Activated naive CD4-positive, alpha-beta T cell treated with anti-CD3 and anti-CD28 coated beads, Interleukin-2, amount 50 U/mL, for 72 hours (primary cell): ENCODE measurements at regions not wholly inside any gene's neighbourhood (a gene's known extent, or its start where the extent isn't known, plus 50 kb on each side); places are given as distances from the start of the nearest gene placed in this dataset.

ENCODE experiments used
- ATAC-seq, 2 donors: fragments of 150-1000 bp; cut with Tn5 transposase; 2 replicates each; pipeline ENCODE4 v1.10.0; 2021; ENCODE audit warnings: mild to moderate bottlenecking in 2 of 2, moderate library complexity in 2 of 2
- DNase-seq, 2 donors: peaks; one replicate each; pipeline ENCODE4 v3.0.0; 2021 to 2022; ENCODE audit warnings: low spot score in 2 of 2
- H3K27ac Mint-ChIP-seq, 2 donors: one replicate each; pipeline ENCODE4 v1.8.0; 2022; ENCODE audit warnings: mild to moderate bottlenecking in 2 of 2, mixed read lengths in 2 of 2
- H3K36me3 Mint-ChIP-seq, 2 donors: one replicate each; pipeline ENCODE4 v1.8.0; 2022; ENCODE audit warnings: mixed read lengths in 2 of 2
- H3K9me3 Mint-ChIP-seq, 2 donors: one replicate each; pipeline ENCODE4 v1.8.0; 2022; ENCODE audit warnings: mixed read lengths in 2 of 2

GRCh38 chr1:106564192-106564591, 492.3 kb upstream of the PRMT6 start:
- DNase-seq (no peak), ATAC-seq (no peak)
- no peak overlapping the region for H3K27ac Mint-ChIP-seq
- peaks cover 16 to 37% of the 10 kb centered on the region in 2 donors for H3K9me3 Mint-ChIP-seq
- H3K36me3 Mint-ChIP-seq, result no peaks in the 10 kb centered on the region

DNA sequence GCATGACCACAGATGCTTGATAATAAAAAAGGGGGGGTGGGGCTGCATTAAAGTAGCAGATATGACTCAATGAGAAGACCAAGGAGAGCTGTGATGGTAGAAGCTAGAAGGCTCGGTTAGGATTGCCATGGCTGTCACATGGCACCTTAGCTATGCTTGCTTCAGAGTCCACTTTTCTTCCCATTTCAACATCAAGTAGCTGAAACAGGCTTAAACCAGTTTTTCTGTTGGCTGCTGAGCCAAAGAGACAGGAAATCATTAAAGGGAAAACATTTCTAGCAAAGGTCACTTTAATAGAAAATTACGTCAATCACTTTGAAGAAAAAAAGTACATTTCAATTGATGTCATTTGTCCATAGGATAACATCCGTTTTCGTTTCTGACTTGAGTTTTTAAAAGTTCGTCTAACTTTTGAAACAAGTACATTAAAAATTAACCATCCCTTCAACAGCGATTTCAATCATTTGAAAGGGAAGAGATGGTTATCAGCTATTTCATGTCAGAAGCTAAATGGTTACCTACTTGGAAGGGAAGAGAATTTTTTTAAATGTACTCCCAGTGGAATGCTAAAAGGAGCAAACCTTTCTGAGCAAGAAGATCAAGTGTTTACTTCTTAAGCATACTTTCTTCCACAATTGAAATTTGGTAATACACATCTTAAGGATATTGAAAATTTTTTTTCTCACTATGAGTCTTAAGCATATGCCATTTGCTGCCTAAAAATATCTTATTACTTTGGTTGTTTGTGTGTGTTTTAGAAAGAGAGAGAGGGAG, 488.1 kb upstream of the PRMT6 start:
- H3K36me3 Mint-ChIP-seq, result no peaks in the 10 kb centered on the region
- no peak overlapping the region for H3K27ac Mint-ChIP-seq
- ATAC-seq, result no peak

GRCh38 chr1:106571109-106571508, 485.4 kb upstream of the PRMT6 start:
- Mint-ChIP-seq H3K27ac (no peak overlapping the region), H3K9me3 (peaks cover 10 to 19% of the 10 kb centered on the region in 2 donors), H3K36me3 (no peaks in the 10 kb centered on the region)
- ATAC-seq, result no peak
- DNase-seq, result no peak

More for the DNA sequence above, 488.1 kb upstream of the PRMT6 start:
- peaks cover 20 to 34% of the 10 kb centered on the region in 2 donors for H3K9me3 Mint-ChIP-seq
- no peak for DNase-seq

GRCh38 chr1:106584107-106584506, 472.4 kb upstream of the PRMT6 start:
- Mint-ChIP-seq H3K36me3 (peaks cover 0 to 5% of the 10 kb centered on the region in 2 donors), H3K9me3 (peaks cover 18 to 24% of the 10 kb centered on the region in 2 donors), H3K27ac (no peak overlapping the region)
- ATAC-seq, result no peak
- DNase-seq, result no peak

DNA sequence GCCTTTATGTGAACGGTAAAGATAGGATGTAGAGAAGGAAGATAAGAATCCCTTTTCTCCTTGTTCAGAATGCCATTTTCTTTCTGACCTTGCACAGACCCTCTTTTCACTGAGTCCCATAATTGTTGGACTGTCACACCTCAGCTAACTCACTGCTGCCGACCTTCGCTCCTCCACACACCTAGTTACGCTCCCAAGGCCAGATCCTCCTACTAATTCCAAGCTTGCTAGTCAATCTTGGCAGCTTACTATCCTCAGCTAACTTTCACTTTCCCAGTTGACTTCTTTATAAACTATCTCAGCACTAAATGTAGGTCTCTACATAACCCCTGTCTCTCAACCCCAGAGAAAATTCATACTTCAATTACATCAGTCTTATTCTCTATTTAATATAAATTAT, 471.8 kb upstream of the PRMT6 start:
- H3K36me3 Mint-ChIP-seq, result peaks cover 0 to 5% of the 10 kb centered on the region in 2 donors
- no peak overlapping the region for H3K27ac Mint-ChIP-seq
- no peak for DNase-seq
- H3K9me3 Mint-ChIP-seq, result peaks cover 19 to 24% of the 10 kb centered on the region in 2 donors
- ATAC-seq, result no peak

GRCh38 chr1:106600626-106601025, 455.8 kb upstream of the PRMT6 start:
- ATAC-seq (no peak), DNase-seq (no peak)
- Mint-ChIP-seq H3K9me3 (peaks cover 18 to 23% of the 10 kb centered on the region in 2 donors), H3K36me3 (no peaks in the 10 kb centered on the region), H3K27ac (no peak overlapping the region)

- ATAC-seq, result no peak
- DNase-seq, result no peak
- Mint-ChIP-seq H3K27ac (no peak overlapping the region), H3K9me3 (peaks cover 18 to 23% of the 10 kb centered on the region in 2 donors), H3K36me3 (no peaks in the 10 kb centered on the region)
Measured at GRCh38 chr1:106603616-106604015, 452.9 kb upstream of the PRMT6 start.

DNA sequence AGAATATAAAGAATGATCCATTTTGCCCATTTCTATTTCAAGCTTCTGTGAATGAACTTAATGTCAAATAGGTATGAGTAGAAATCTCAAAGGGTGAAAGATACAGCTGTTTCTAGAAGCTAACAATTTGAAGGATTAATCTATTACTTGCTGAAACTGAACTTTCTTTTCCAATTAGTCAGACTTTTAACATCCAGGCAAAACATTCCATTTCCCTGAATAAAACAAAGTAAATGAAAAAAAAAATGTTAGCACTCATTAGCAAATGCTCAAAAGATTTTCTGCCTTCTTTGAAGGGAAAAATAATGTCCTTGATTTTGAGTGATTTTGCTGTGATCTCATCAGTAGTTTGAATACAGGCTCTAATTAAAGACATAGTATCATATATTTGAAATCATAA, 447.6 kb upstream of the PRMT6 start:
- no peak overlapping the region for H3K27ac Mint-ChIP-seq
- DNase-seq (no peak), ATAC-seq (no peak)
- peaks cover 8 to 14% of the 10 kb centered on the region in 2 donors for H3K9me3 Mint-ChIP-seq
- H3K36me3 Mint-ChIP-seq, result no peaks in the 10 kb centered on the region

GRCh38 chr1:106613068-106613467, 443.4 kb upstream of the PRMT6 start:
- peaks cover 4 to 9% of the 10 kb centered on the region in 2 donors for H3K9me3 Mint-ChIP-seq
- no peaks in the 10 kb centered on the region for H3K36me3 Mint-ChIP-seq
- DNase-seq (no peak), ATAC-seq (no peak)
- no peak overlapping the region for H3K27ac Mint-ChIP-seq

DNA sequence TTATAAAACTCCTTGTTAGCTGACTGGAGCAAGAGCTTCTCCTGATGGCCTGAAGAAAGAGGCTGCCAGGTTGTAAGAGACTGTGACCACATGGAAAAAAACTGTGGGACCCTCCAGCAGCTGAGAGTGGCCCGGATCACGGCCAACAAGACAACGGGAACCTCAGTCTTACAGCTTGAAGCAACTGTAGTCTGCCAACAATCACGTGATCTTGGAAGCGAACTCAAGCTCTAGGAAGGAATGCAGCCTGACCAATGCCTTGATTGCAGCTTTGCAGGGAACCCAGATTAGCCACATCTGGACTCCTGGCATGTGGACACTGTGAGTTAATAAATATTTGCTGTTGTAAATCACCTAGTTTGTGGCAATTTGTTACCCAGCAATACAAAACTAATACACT, 442.6 kb upstream of the PRMT6 start:
- ATAC-seq (no peak), DNase-seq (no peak)
- no peaks in the 10 kb centered on the region for H3K36me3 Mint-ChIP-seq
- H3K27ac Mint-ChIP-seq, result no peak overlapping the region
- peaks cover 11 to 14% of the 10 kb centered on the region in 2 donors for H3K9me3 Mint-ChIP-seq

- Mint-ChIP-seq H3K27ac (no peak overlapping the region), H3K9me3 (peaks cover 11 to 13% of the 10 kb centered on the region in 2 donors), H3K36me3 (no peaks in the 10 kb centered on the region)
- DNase-seq (no peak), ATAC-seq (no peak)
Measured at GRCh38 chr1:106615473-106615872, 441.0 kb upstream of the PRMT6 start.

DNA sequence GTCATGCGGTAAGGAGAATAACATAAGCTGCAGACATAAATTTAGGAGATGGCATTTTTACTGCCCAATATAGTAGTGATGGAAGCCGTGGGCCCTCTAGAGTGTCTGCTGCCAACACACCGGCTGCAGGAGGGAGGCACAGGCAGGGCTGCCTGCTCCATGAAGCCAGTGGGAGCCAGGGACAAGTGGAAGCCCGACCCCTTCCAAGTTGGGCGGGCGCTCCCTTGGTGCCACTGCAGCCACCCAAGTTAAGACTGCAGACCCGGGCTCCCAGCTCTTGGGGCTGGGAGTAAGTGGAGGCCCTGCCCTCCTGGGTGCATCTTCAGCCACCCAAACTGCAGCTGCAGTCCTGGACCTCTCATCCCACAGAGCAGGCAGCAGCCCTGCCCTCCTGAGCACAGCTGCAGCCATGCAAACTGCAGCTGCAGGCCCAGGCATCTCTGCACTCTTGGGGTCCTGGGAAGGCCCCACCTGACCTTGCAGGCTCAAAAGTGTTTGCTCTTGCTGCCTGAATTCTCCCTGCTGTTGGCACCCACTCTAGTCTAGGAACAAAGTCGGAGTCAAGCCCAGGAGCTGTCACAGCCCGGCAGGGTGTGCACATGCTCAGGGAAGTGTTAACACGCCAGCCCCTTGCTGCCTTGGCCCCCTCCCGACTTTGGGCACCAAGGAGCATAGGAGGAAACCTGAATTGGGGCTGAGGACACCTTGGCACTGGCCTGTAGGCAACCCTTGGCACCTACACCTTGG, 437.2 kb upstream of the PRMT6 start:
- DNase-seq (no peak), ATAC-seq (no peak)
- Mint-ChIP-seq H3K36me3 (no peaks in the 10 kb centered on the region), H3K9me3 (peaks cover 11 to 17% of the 10 kb centered on the region in 2 donors), H3K27ac (no peak overlapping the region)

DNA sequence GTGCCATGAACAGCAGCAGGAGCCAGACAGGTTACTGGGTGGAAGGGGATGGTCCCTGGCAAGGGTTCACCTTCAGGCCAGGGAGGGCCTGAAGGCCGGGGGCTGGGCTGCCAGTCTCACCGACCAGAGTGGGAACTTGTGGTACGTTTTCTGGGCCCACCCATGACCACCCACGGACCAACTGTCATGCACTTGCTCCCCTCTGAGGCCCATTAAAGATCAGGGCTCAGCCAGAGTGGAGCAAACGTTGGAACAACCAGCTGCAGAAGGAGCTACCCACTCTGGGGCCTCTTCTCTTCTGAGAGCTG, 436.7 kb upstream of the PRMT6 start:
- no peak for DNase-seq
- no peak for ATAC-seq
- no peak overlapping the region for H3K27ac Mint-ChIP-seq
- H3K36me3 Mint-ChIP-seq, result no peaks in the 10 kb centered on the region
- peaks cover 11 to 17% of the 10 kb centered on the region in 2 donors for H3K9me3 Mint-ChIP-seq

- no peak overlapping the region for H3K27ac Mint-ChIP-seq
- H3K36me3 Mint-ChIP-seq, result no peaks in the 10 kb centered on the region
- DNase-seq (no peak), ATAC-seq (no peak)
- peaks cover 11 to 18% of the 10 kb centered on the region in 2 donors for H3K9me3 Mint-ChIP-seq
Measured at GRCh38 chr1:106620521-106620954, 435.9 kb upstream of the PRMT6 start.

DNA sequence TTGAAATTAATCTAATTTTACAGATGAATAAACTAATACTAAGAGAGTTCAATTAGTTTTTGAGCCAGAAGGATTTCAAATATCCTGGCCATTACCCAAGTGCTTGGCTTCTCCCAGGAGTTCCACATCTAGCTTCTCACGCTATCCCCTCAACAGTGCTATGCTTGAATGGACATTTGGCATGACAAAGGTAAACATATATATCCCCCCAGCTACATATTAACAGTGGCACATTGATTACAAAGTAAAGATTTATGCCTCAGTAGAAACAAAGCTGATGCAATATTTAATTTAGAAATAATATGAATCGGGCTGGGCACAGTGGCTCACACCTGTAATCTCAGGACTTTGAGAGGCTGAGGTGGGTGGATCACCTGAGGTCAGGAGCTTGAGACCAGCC, 434.6 kb upstream of the PRMT6 start:
- Mint-ChIP-seq H3K27ac (no peak overlapping the region), H3K36me3 (no peaks in the 10 kb centered on the region), H3K9me3 (peaks cover 11 to 23% of the 10 kb centered on the region in 2 donors)
- DNase-seq (no peak), ATAC-seq (no peak)

DNA sequence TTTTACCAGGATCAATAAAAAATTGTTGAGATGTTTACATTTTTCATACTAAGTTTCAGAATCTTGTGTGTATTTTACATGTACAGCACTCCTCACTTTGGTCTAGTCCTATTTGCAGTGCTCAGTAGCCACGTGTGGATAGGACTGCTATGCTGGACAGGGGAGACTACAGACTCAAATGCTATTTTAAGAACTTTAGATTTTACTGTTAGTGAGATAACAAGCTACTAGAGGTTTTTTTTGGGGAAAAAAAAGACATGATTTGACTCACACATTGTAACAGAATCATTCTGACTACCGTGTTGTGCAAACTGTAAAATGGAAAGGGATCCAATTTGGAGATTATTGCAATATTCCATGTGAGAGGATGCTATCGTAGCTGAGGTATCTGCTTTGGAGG, 418.9 kb upstream of the PRMT6 start:
- H3K36me3 Mint-ChIP-seq, result no peaks in the 10 kb centered on the region
- DNase-seq, result no peak
- no peak for ATAC-seq
- no peak overlapping the region for H3K27ac Mint-ChIP-seq
- peaks cover 18 to 20% of the 10 kb centered on the region in 2 donors for H3K9me3 Mint-ChIP-seq

DNA sequence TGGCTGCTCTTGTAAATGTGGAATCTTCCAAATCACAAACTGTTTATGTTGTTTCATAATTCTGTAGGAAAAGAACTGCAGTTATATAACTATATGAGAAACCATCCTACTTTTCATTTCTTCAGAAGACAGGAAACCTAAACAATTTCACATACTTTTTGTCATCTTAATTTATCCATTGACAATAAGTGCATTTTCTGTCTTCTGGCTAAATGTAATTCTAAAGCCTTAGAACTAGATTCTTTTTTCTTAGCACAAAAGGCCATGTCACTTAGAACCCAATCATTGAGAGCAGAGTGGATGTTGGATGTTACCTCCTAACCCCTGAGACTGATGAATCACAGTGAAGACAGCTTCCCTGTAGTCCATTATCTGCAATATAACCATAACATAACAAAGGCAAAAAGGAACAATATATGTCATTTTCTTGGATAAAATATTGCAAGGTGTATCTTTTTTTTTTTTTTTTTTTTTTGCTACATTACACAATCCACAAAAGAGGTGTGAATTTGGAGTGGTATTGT, 410.2 kb upstream of the PRMT6 start:
- Mint-ChIP-seq H3K27ac (no peak overlapping the region), H3K36me3 (no peaks in the 10 kb centered on the region), H3K9me3 (peaks cover 9 to 10% of the 10 kb centered on the region in 2 donors)
- ATAC-seq, result no peak
- DNase-seq, result no peak
